WERI-Rb-1 (cell line): ENCODE measurements at regions not wholly inside any gene's neighbourhood (a gene's known extent, or its start where the extent isn't known, plus 50 kb on each side); places are given as distances from the start of the nearest gene placed in this dataset.
"Not testable (repeated sequence)": the region's sequence is repeated elsewhere in the genome, so short reads cannot be mapped to it uniquely, and the experiment has no call there.

Experiments
- DNase-seq: peaks from one replicate; pipeline ENCODE4 v3.0.0-alpha.2; 2020
- H3K27ac ChIP-seq: fragments of 250-450 bp; sonication (Bioruptor Pico); 2 replicates; pipeline ENCODE4 v1.5.1; 2020; ENCODE audit warnings: mild to moderate bottlenecking, moderate library complexity
- H3K27me3 ChIP-seq: fragments of 250-450 bp; sonication (Bioruptor Pico); 2 replicates; pipeline ENCODE4 v1.5.1; 2021; ENCODE audit warnings: mild to moderate bottlenecking, low read depth, moderate library complexity; ENCODE audit not compliant: insufficient read depth, severe bottlenecking
- H3K36me3 ChIP-seq: fragments of 250-450 bp; sonication (Bioruptor Pico); 2 replicates; pipeline ENCODE4 v1.5.1; 2020; ENCODE audit warnings: mild to moderate bottlenecking, moderate library complexity
- H3K4me3 ChIP-seq: 2 replicates; pipeline ENCODE4 v1.5.1; 2011; ENCODE audit warnings: low read depth, mild to moderate bottlenecking, control low read depth, low read length
- H3K9me3 ChIP-seq: fragments of 250-450 bp; sonication (Bioruptor Pico); 2 replicates; pipeline ENCODE4 v1.5.1; 2021; ENCODE audit warnings: mild to moderate bottlenecking, moderate library complexity; ENCODE audit not compliant: severe bottlenecking
- CTCF ChIP-seq: IDR thresholded peaks from 2 replicates; pipeline ENCODE4 v1.5.1; 2011; ENCODE audit warnings: low read depth, mild to moderate bottlenecking, control low read depth, inconsistent platforms, low read length

- TF ChIP-seq CTCF, result no peak
- DNase-seq, result no peak
Observed at GRCh38 chr5:3325972-3326840, 269.4 kb upstream of the IRX1 start.

GRCh38 chr5:3325201-3325971 lies 270.2 kb upstream of the IRX1 start:
- DNase-seq, result no peak
- no peaks in the 10 kb centered on the region for H3K36me3 ChIP-seq
- H3K27me3 ChIP-seq, result peaks cover 74% of the 10 kb centered on the region
- H3K9me3 ChIP-seq, result peaks cover 11% of the 10 kb centered on the region
- H3K27ac ChIP-seq, result no peak overlapping the region
- no peak overlapping the region for H3K4me3 ChIP-seq
- no peak for TF ChIP-seq CTCF

More at GRCh38 chr5:3325972-3326840, 269.4 kb upstream of the IRX1 start:
- H3K4me3 ChIP-seq, result no peak overlapping the region
- peaks cover 11% of the 10 kb centered on the region for H3K9me3 ChIP-seq
- peaks cover 74% of the 10 kb centered on the region for H3K27me3 ChIP-seq
- no peaks in the 10 kb centered on the region for H3K36me3 ChIP-seq
- H3K27ac ChIP-seq, result no peak overlapping the region

DNA sequence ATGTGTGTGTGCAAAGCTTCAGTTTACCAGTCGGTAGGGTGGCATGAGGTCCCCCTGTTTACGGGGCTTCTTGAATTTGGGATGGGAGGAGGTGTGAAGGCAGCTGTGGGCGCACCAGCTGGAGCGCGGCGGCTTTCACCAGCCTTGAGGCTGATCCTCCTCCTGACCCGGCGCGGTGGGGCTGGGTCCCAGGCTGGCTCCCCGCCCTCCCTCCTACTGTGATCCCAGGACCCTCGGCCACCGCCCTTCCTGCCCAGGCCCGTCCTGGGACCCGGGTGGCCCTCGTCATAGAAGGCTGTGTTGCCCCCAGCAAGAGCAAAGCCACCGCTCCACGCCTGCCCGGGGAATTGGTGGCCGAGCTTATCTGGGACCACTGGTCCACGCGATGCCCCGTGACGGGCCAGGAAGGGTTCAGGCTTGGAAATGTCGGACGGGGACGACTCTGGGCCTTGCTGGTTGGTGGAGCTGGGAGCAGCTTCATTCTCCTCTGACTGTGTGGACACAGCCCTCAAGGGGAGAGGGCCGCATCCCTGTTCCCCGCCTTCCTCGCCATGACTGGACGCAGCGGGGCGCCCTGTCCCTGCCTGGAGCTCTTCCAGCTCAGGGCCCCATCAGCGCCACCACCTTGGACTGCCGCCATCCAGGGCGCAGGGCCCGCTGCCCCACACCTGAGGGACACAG lies 271.1 kb upstream of the IRX1 start:
- no peak overlapping the region for H3K27ac ChIP-seq
- no peak overlapping the region for H3K4me3 ChIP-seq
- no peak for TF ChIP-seq CTCF
- no peaks in the 10 kb centered on the region for H3K36me3 ChIP-seq
- peaks cover 11% of the 10 kb centered on the region for H3K9me3 ChIP-seq
- no peak for DNase-seq
- peaks cover 72% of the 10 kb centered on the region for H3K27me3 ChIP-seq

DNA sequence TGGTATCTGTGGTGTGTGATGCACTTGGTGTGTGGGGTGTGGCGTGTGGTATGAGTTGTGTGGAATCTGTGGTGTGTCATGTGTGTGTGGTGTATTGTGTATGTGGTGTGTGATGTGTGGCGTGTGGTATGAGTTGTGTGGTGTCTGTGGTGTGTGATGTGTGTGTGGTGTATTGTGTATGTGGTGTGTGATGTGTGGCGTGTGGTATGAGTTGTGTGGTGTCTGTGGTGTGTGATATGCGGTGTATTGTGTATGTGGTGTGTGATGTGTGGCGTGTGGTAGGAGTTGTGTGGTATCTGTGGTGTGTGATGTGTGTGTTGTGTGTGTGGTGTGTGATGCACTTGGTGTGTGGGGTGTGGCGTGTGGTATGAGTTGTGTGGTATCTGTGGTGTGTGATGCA lies 271.7 kb upstream of the IRX1 start:
- not testable (repeated sequence) for H3K36me3 ChIP-seq, H3K4me3 ChIP-seq, H3K27ac ChIP-seq, DNase-seq
- peaks cover 13% of the 10 kb centered on the region for H3K9me3 ChIP-seq
- H3K27me3 ChIP-seq, result peaks cover 69% of the 10 kb centered on the region

DNA sequence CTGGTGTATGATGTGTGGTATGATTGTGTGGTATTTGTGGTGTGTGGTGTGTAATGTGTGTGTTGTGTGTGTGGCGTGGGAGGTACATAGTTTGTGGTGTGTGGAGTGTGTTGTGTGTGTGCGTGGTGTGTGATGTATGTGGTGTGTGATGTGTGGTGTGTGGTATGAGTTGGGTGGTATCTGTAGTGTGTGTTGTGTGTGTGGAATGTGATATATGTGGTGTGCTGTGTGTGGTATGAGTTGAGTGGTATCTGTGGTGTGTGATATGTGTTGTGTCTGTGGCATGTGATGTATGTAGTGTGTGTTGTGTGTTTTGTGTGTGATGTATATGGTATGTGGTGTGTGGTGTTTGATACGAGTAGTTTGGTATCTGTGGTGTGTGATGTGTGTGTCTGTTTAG lies 272.5 kb upstream of the IRX1 start:
- no peak overlapping the region for H3K27ac ChIP-seq
- peaks cover 69% of the 10 kb centered on the region for H3K27me3 ChIP-seq
- no peaks in the 10 kb centered on the region for H3K36me3 ChIP-seq
- DNase-seq, result no peak
- TF ChIP-seq CTCF, result no peak
- H3K4me3 ChIP-seq, result no peak overlapping the region
- H3K9me3 ChIP-seq, result peaks cover 13% of the 10 kb centered on the region

DNA sequence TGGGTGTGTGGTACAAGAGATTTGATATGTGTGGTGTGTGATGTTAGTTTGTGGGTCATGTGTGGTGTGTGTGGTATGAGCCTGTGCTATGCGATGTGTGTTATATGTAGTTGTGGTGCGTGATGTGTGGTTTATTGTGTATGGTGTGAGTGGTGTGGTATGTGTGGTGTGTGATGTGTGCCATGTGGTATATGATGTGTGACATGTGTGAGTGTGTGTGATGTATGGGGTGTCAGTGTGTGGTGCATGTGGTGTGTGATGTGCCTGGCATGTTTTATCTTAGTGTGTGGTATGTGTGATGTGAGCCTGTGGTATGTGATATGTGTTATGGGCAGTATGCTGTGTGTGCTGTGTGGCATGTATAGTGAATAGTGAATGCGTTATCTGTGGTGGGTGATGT lies 273.0 kb upstream of the IRX1 start:
- Histone ChIP-seq H3K9me3 (peaks cover 13% of the 10 kb centered on the region), H3K27ac (no peak overlapping the region), H3K27me3 (peaks cover 69% of the 10 kb centered on the region), H3K36me3 (no peaks in the 10 kb centered on the region), H3K4me3 (no peak overlapping the region)
- TF ChIP-seq CTCF, result no peak
- no peak for DNase-seq
